Progenitor cell of endocrine pancreas (in vitro differentiated cells): ENCODE measurements at regions not wholly inside any gene's neighbourhood (a gene's known extent, or its start where the extent isn't known, plus 50 kb on each side); places are given as distances from the start of the nearest gene placed in this dataset.

ENCODE experiments used
- DNase-seq: peaks from one replicate; pipeline ENCODE4 v3.0.0; 2021; ENCODE audit warnings: low spot score; ENCODE audit not compliant: unreplicated experiment
- H3K27ac Mint-ChIP-seq: 2 replicates; pipeline ENCODE4 v1.8.0; 2021; ENCODE audit warnings: mild to moderate bottlenecking, moderate library complexity, mixed read lengths
- H3K27me3 Mint-ChIP-seq: 2 replicates; pipeline ENCODE4 v1.8.0; 2021; ENCODE audit warnings: mixed read lengths
- H3K36me3 Mint-ChIP-seq: 2 replicates; pipeline ENCODE4 v1.8.0; 2022; ENCODE audit warnings: mixed read lengths; ENCODE audit not compliant: insufficient read depth
- H3K4me1 Mint-ChIP-seq: 2 replicates; pipeline ENCODE4 v1.8.0; 2021; ENCODE audit warnings: low read depth, mixed read lengths
- H3K4me3 Mint-ChIP-seq: 2 replicates; pipeline ENCODE4 v1.8.0; 2021; ENCODE audit warnings: low read depth, mild to moderate bottlenecking, moderate library complexity, mixed read lengths
- H3K9me3 Mint-ChIP-seq: 2 replicates; pipeline ENCODE4 v1.8.0; 2021; ENCODE audit warnings: low read depth, mixed read lengths
- CTCF ChIP-seq: fragments of 200-600 bp; sonication (generic); IDR thresholded peaks from one replicate; pipeline ENCODE4 v1.5.0; 2021; ENCODE audit warnings: antibody characterized with exemption, mild to moderate bottlenecking; ENCODE audit not compliant: unreplicated experiment

- H3K36me3 Mint-ChIP-seq, result no peaks in the 10 kb centered on the region
- peaks cover 15% of the 10 kb centered on the region for H3K4me1 Mint-ChIP-seq
- no peak for TF ChIP-seq CTCF
- no peaks in the 10 kb centered on the region for H3K27me3 Mint-ChIP-seq
- H3K4me3 Mint-ChIP-seq, result no peak overlapping the region
- peaks cover 2% of the 10 kb centered on the region for H3K9me3 Mint-ChIP-seq
- DNase-seq, result no peak
- no peak overlapping the region for H3K27ac Mint-ChIP-seq
Observed at GRCh38 chr6:147855803-147856482, 347.5 kb downstream of the SAMD5 start.

- Mint-ChIP-seq H3K27ac (no peak overlapping the region), H3K9me3 (peaks cover 2% of the 10 kb centered on the region), H3K4me1 (peaks cover 15% of the 10 kb centered on the region), H3K36me3 (peaks cover 1% of the 10 kb centered on the region), H3K27me3 (no peaks in the 10 kb centered on the region), H3K4me3 (no peak overlapping the region)
- no peak for DNase-seq
- TF ChIP-seq CTCF, result no peak
Observed at GRCh38 chr6:147856687-147857086, 348.2 kb downstream of the SAMD5 start.

GRCh38 chr6:147858421-147858820 lies 349.9 kb downstream of the SAMD5 start:
- H3K9me3 Mint-ChIP-seq, result peaks cover 2% of the 10 kb centered on the region
- H3K36me3 Mint-ChIP-seq, result peaks cover 1% of the 10 kb centered on the region
- no peaks in the 10 kb centered on the region for H3K27me3 Mint-ChIP-seq
- H3K4me3 Mint-ChIP-seq, result no peak overlapping the region
- peaks cover 15% of the 10 kb centered on the region for H3K4me1 Mint-ChIP-seq
- no peak for TF ChIP-seq CTCF
- DNase-seq, result no peak
- H3K27ac Mint-ChIP-seq, result no peak overlapping the region

- no peak overlapping the region for H3K4me3 Mint-ChIP-seq
- H3K27me3 Mint-ChIP-seq, result no peaks in the 10 kb centered on the region
- DNase-seq, result no peak
- peaks cover 14% of the 10 kb centered on the region for H3K4me1 Mint-ChIP-seq
- H3K36me3 Mint-ChIP-seq, result peaks cover 1% of the 10 kb centered on the region
- H3K27ac Mint-ChIP-seq, result no peak overlapping the region
- peaks cover 2% of the 10 kb centered on the region for H3K9me3 Mint-ChIP-seq
- no peak for TF ChIP-seq CTCF
Observed at GRCh38 chr6:147859071-147859470, 350.6 kb downstream of the SAMD5 start.

- H3K9me3 Mint-ChIP-seq, result peaks cover 2% of the 10 kb centered on the region
- no peaks in the 10 kb centered on the region for H3K27me3 Mint-ChIP-seq
- DNase-seq, result no peak
- H3K27ac Mint-ChIP-seq, result no peak overlapping the region
- no peak for TF ChIP-seq CTCF
- H3K36me3 Mint-ChIP-seq, result peaks cover 1% of the 10 kb centered on the region
- peaks cover 12% of the 10 kb centered on the region for H3K4me1 Mint-ChIP-seq
- H3K4me3 Mint-ChIP-seq, result no peak overlapping the region
Observed at GRCh38 chr6:147861696-147862095, 353.2 kb downstream of the SAMD5 start.
